Spleen (tissue), 7 donors: ENCODE measurements at regions not wholly inside any gene's neighbourhood (a gene's known extent, or its start where the extent isn't known, plus 50 kb on each side); places are given as distances from the start of the nearest gene placed in this dataset.

Source experiments
- CTCF ChIP-seq, 11 experiments: fragments of 200-600 bp in 7 of 11; fragments of 450-650 bp in 4 of 11; sonication (generic) in 4 of 11; IDR thresholded peaks in 8 of 11; conservative IDR thresholded peaks in 3 of 11; 1 replicate in 7 of 11; 2 replicates in 4 of 11; pipeline versions ENCODE4 v1.4.0 to v1.8.0; 2016 to 2021; ENCODE audit warnings: antibody characterized with exemption in 11 of 11, inconsistent platforms in 4 of 11, mild to moderate bottlenecking in 1 of 11
- POLR2A ChIP-seq, 3 donors: fragments of 450-650 bp; IDR thresholded peaks; one replicate each; pipeline ENCODE4 v1.5.1; 2017; ENCODE audit warnings: antibody characterized with exemption in 3 of 3, mild to moderate bottlenecking in 1 of 3
- POLR2AphosphoS5 ChIP-seq, 3 donors: sonication (generic); formaldehyde crosslinking; IDR thresholded peaks; one replicate each; pipeline ENCODE4 v1.5.1; 2017; ENCODE audit warnings: antibody characterized with exemption in 3 of 3
- donor health status: DM: no; HTN: no; CAD: no; lungs with moderate emphysema.
- donor health status: DM: no; HTN: no; CAD: no.
- donor health status: DM: no; HTN: no; CAD: no.

GRCh38 chr6:96381246-96381645, 140.4 kb upstream of the UFL1 start:
- no peak for TF ChIP-seq CTCF (IDR thresholded peaks at IDR 0.05 in 8 of 11, conservative IDR thresholded peaks at IDR 0.05 in 3 of 11)
- no peak for TF ChIP-seq POLR2A (IDR thresholded peaks at IDR 0.05)
- TF ChIP-seq POLR2AphosphoS5 (IDR thresholded peaks at IDR 0.05): no peak
